HG02798 (cell line): ENCODE measurements at regions not wholly inside any gene's neighbourhood (a gene's known extent, or its start where the extent isn't known, plus 50 kb on each side); places are given as distances from the start of the nearest gene placed in this dataset.

ENCODE experiments used
- ATAC-seq: cut with Tn5 transposase; IDR thresholded peaks from one replicate; pipeline ENCODE4 v1.9.1; 2021; ENCODE audit warnings: mild to moderate bottlenecking; ENCODE audit not compliant: unreplicated experiment, poor library complexity

DNA sequence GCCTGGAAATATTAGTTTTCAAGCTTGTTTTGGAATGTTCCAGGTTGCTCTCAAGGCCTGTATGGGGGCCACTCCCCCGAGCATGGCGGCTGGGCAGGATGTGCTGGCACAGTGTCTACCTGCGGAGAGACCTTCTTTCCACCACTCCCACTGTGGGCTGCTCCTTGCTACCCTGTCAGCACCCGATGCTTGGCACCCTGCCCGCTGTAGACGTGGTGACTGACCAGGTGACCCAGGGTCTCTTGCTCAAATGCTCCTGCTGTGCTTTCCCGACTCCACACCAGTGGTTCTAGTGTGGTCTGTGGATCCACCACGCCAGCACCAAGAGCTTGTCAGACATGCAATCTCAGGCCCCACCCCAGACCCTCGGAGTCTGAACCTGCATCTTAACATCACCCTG is 213.3 kb downstream of the SH3BP4 start:
- ATAC-seq: no peak

DNA sequence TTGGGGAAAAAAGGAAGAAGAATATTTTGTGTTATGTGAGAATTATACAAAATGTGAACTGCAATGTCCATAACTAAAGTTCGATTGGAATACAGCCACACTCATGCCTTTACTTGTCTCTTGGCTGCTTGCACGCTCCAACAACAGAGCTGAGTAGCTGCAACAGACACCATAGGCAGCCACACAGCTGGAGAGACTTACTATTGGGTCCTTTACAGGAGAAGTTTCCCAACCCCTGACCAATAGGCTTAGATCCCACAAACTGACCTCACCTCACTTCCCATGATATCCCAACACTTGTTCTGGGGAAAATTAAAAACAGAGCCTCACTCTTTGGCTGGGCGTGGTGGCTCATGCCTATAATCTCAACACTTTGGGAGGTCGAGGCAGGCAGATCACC is 213.8 kb downstream of the SH3BP4 start:
- ATAC-seq: no peak

DNA sequence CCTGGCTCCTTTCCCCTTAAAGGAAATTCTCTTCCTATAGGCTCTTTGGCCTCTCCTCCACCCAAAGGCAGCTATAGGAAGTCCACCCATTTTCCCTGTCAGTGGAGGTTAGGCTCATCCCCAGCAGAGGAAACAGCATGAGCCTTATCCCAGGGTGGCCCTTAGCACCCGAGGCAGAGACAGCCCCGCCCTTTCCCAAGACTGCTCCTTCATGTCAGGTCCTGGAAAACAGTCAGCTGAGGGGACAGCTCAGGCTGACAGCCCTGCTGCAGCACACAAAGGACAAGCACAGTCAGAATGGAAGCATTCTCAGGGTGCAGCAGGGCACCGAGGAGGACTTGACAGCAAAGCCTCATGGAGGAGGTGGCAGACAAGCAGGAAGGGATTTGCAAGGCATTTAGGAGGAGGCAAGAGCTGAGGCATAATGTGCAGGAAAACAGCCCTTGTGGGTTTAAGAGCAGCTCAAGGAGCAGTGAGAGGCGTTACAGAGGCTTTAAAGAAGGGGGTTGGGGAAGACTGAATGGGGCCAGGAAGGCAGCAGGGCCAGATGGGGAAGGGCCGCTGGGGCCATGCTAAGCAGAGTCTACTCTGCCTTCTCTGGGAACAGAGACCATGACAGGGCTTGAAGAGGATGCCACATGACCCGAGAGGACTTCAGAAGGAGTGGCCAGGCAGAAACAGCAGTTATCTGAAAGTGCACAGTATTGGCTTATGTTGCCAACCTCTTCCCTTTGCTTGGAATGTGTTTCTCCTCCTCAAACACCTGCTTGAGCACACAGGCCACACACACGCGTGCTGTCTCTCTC is 216.6 kb downstream of the SH3BP4 start:
- ATAC-seq: no peak

- no peak for ATAC-seq
Measured at GRCh38 chr2:235170016-235170415, 218.2 kb downstream of the SH3BP4 start.

DNA sequence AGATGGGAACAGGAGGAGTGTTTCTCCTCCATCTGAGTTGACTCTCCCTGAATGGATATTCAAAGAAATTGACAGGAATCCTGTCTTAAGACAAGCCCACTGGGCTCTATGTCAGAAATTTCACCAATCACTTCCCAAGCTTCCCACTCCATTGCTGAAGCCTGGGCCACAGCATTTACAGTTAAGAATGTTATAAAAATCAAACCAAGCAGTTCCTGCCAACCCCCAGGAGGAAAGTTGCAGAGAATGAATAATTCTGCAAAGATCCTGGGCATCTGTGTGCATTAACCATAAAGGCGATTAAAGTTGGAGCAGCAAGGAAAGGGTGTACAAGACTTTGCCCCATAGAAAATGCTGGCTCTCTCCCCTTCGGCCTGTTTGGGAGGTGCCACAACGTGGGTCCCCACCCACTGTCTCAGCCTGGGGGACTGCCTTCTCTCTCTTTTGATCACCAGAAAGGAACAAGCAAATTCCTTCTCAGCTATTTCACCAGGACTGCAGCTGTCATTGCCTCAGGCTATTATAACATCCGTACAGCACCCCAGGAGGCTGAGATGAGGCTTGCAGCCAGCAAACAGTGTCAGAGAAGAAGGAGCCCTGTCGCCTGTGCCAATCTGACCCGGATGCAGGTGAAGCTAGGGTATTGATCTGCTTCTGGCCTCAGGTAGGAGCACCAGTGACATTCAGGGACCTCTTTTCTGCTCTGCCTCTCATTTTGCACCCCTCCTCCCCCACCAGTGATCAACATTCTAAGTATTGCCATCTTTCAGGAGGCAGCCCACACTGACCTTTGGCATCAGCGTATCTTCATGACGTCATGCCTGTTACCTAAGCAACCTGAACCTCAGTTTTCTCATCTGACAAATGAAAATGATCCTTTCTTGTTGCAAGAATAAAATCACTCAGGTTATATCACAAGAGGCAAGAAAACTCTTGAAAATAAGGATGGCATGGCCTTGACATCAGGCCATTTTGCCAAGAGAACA is 219.0 kb downstream of the SH3BP4 start:
- ATAC-seq: no peak

DNA sequence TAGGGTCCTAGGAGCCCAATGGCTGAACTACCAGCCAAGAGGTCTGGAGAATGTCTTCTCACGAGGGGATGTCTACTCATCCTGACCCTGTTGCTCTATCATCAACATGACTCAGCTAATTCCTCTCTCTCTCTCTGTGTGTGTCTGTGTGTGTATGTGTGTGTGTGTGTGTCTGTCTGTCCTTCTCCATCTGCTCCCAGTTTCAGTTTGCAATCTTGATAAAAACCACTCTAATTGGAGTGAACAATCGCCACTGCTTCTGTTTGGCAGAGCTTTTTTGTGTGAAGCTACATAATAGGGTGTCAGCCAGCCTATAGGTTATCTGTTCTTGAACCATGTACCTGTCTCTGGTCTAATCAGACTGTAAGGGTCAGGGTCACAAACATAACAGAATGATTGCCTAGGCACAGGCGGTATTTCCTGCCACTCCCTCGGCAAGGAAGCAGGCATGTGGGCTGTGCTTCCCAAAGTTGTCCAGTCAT is 219.8 kb downstream of the SH3BP4 start:
- ATAC-seq: no peak

DNA sequence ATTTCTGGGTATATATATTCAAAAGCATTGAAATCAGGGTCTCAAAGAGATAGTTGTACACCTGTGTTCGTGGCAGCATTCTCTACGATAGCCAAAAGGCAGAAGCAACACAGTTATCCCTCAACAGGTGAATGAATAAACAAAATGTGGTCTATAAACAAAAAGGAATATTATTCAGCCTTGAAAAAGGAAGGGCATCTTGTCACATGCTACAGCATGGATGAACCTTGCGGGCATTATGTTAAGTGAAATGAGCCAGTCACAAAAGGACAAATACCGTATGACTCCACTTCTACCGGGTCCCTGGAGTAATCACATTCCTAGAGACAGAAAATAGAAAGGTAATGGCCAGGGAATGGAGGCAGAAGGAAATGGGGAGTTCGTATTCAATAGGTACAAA is 228.8 kb downstream of the SH3BP4 start:
- ATAC-seq: no peak

GRCh38 chr2:235183786-235184185 is 232.0 kb downstream of the SH3BP4 start:
- no peak for ATAC-seq

DNA sequence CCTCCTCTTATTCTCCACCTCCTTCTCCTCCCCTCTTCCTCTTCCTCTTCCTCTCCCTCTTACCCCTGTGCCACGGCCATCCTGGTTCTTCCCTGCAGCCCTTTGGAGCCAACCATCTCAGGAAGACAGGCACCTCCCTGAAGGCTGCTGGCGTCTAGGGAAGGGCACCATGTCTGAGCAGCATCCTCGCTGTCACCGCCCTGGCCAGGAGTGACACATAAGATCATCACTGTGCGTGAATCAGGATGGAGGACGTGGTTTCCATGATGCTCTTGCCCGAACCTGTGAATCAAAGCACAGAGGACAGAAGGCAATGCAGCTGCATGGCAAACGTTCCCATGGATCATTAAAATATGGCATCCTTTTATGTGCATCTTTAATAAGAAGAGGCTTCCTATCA is 236.0 kb downstream of the SH3BP4 start:
- no peak for ATAC-seq

DNA sequence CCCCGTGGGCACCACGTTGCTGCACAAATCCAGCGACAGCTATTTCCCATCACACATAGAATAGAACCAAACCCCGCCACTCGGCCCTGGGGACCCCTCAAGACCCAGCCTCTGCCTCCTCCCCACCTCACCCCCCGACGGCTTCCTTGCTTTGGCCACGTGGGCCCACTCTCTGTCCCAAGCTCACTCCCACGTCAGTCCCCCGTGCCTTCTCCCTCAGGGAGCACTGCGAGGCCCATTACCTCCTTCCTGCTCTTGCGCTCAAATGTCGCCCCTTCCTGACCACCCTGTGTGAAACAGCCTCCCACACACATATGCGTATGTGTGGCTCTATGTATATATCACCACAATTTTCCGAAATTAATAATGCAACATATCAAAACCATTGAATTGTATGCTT is 239.7 kb downstream of the SH3BP4 start:
- no peak for ATAC-seq

DNA sequence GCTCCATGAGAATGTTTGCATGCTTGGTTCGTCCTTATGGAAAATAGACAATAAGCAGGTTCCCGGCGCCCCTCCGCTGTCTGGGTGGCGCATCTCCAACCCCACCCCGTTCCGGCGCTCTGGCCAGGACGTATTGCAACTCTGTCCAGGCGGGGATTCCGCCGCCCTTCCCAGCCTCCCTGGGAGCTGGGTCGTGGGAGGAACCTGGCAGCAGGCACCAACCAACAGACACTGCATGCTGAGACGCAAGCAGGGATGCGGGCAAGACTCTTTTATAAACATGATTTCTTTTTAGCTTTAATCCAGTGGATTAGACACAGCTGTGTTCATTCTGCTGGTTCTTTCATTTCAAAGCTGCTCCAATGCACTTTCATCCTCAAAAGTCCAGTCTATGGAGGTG is 240.2 kb downstream of the SH3BP4 start:
- no peak for ATAC-seq

- ATAC-seq: no peak
Measured at GRCh38 chr2:235194351-235194750, 242.5 kb downstream of the SH3BP4 start.

- ATAC-seq: no peak
Measured at GRCh38 chr2:235194836-235195235, 243.0 kb downstream of the SH3BP4 start.

DNA sequence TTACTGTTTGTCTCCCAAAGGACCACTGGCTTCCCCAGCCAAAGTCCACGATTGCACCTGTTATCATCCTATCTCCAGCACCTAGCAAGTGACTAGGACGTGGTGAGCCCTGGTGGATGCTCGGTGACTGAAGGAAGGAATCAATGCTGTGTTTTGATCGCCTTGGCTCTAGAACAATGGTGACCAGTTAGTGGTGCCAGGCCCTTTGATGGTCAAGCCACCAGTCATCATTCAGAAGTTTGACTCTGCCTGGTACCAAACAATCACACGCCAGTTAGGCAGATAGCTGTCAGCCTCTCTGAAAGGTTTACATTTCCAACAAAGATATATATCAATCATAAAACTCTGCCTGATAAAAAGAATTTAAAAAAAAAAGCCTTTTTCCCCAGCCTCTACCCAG is 244.1 kb downstream of the SH3BP4 start:
- ATAC-seq: no peak

- no peak for ATAC-seq
Measured at GRCh38 chr2:235199128-235199527, 247.3 kb downstream of the SH3BP4 start.

DNA sequence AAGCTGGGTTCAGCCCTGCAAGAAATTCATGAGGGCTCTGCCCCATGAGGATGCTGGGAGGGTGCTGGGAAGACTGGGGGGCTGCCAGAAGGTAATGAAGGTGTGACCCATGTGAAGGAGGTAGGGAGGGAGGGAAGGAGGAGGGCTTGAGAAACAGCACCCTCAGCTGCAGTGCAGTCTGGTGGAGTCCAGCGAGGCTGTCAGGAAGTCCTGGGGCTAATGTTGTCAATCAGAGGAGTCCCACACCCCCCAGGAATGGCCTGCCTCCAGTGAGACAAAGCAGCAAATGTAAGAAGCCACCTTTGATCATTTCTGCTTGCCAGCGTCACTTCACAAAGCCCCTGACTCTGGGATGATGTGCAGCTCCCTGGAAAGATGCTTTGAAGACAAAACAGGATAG is 248.4 kb downstream of the SH3BP4 start:
- ATAC-seq: no peak

- ATAC-seq: no peak
Measured at GRCh38 chr2:235201756-235202155, 249.9 kb downstream of the SH3BP4 start.

DNA sequence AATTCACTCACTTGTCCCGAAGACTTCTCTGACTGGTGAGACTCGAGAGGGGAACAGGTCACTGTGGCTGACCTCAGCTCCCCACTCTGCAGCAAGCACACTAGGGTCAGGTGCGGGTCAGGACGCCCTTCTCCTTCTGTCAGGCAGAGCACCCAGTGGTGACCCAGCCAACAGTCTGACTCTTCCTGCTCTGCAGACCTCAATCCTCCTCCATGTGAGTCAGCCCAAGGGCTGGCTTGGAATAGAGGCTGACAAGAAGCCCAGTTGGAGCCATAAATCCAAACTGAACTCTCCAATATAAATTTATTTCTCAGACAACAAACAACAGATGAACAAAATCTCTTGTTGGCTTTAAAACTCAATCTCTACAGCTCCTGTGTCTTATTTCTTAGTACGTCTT is 253.1 kb downstream of the SH3BP4 start:
- no peak for ATAC-seq

DNA sequence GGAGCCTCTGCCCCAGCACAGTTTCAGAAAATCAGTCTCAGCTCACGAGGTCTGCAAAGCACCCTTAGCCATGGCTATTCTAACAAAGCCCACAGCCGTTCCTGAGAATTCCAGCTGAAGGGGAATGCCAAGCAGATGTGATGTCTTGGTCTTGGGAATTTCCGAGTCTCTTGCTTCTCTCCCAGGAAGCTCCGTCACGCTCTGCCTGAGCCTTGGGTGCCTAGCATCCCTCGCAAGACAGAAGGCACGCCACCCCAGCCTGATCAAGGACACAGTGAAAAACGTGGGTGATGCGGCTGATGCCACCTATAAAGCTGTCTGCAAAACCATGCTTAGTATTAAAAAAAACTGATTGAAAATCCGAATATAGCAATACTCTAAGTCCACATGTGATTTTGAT is 254.6 kb downstream of the SH3BP4 start:
- no peak for ATAC-seq

- ATAC-seq: no peak
Measured at GRCh38 chr2:235206980-235207579, 255.3 kb downstream of the SH3BP4 start.

GRCh38 chr2:235211056-235211455 is 259.2 kb downstream of the SH3BP4 start:
- ATAC-seq: no peak
